ENCODE measurements at regions not wholly inside any gene's neighbourhood (a gene's known extent, or its start where the extent isn't known, plus 50 kb on each side); places are given as distances from the start of the nearest gene placed in this dataset.

- TF ChIP-seq, protein P1, sequence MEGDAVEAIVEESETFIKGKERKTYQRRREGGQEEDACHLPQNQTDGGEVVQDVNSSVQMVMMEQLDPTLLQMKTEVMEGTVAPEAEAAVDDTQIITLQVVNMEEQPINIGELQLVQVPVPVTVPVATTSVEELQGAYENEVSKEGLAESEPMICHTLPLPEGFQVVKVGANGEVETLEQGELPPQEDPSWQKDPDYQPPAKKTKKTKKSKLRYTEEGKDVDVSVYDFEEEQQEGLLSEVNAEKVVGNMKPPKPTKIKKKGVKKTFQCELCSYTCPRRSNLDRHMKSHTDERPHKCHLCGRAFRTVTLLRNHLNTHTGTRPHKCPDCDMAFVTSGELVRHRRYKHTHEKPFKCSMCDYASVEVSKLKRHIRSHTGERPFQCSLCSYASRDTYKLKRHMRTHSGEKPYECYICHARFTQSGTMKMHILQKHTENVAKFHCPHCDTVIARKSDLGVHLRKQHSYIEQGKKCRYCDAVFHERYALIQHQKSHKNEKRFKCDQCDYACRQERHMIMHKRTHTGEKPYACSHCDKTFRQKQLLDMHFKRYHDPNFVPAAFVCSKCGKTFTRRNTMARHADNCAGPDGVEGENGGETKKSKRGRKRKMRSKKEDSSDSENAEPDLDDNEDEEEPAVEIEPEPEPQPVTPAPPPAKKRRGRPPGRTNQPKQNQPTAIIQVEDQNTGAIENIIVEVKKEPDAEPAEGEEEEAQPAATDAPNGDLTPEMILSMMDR (IDR thresholded peaks at IDR 0.05), result no peak
- no peak for TF ChIP-seq POLR2A (IDR thresholded peaks at IDR 0.05)
Observed at GRCh38 chr4:103918214-103918613, 198.4 kb upstream of the TACR3 start.
